ENCODE measurements at regions not wholly inside any gene's neighbourhood (a gene's known extent, or its start where the extent isn't known, plus 50 kb on each side); places are given as distances from the start of the nearest gene placed in this dataset.

- dilution Hi-C loops (cut with MboI; ENCODE audit: extremely low pct_ligation_motif_present, low sequenced_read_pairs) = no loop called here
- no peak overlapping the region for H3K9ac ChIP-seq (ENCODE audit: control insufficient read depth, extremely low read depth, insufficient read depth, low read length)
Measured at GRCh38 chr9:1522219-1522767, 472.1 kb downstream of the DMRT2 start.

DNA sequence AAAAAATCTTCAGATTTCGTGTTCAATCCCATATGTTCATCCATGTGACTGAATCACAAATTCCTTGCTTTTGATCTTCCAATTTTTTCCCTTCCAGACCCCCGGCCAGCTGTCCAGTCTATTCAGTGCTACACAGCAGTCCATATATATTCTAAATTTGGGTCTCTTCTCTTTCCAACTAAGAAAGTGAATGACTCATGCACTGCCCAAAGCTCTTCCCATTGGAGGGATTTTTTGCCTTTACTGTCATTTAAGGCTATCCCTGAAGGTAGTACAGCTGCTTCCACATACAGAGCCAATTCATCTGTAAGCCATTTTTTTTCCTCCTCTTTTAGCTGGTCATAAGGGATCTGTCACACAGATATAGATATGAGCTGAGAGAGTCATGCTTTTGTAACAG is 478.3 kb downstream of the DMRT2 start:
- Histone ChIP-seq H3K9ac (ENCODE audit: control insufficient read depth, extremely low read depth, insufficient read depth, low read length) (no peak overlapping the region), H3K27me3 (ENCODE audit: control insufficient read depth, extremely low read depth, insufficient read depth, low read length) (no peaks in the 10 kb centered on the region), H3K36me3 (ENCODE audit: control insufficient read depth in 2 of 2, extremely low read depth in 1 of 2, insufficient read depth in 2 of 2, low read length in 2 of 2) (no peaks in the 10 kb centered on the region), H3K4me2 (ENCODE audit: control insufficient read depth, extremely low read depth, insufficient read depth, low read depth, low read length) (no peak overlapping the region), H3K4me3 (ENCODE audit: control insufficient read depth in 2 of 3, extremely low read depth in 1 of 3, insufficient read depth in 2 of 3, low read depth in 1 of 3, low read length in 3 of 3) (no peak overlapping the region), H2AFZ (ENCODE audit: control insufficient read depth, low read length) (no peak overlapping the region), H3K4me1 (ENCODE audit: control insufficient read depth, extremely low read depth, insufficient read depth, low read length) (no peaks in the 10 kb centered on the region), H3K27ac (ENCODE audit: control insufficient read depth, insufficient read depth, low read length) (no peak overlapping the region), H3K9me3 (ENCODE audit: control insufficient read depth, low read depth, low read length) (no peaks in the 10 kb centered on the region), H3K79me2 (ENCODE audit: control insufficient read depth, insufficient read depth, low read length) (no peaks in the 10 kb centered on the region), H4K20me1 (ENCODE audit: control insufficient read depth, extremely low read depth, insufficient read depth, low read length) (no peaks in the 10 kb centered on the region), H3K9me1 (ENCODE audit: control insufficient read depth, extremely low read depth, insufficient read depth, low read length) (no peaks in the 10 kb centered on the region)
- dilution Hi-C loops (cut with MboI; ENCODE audit: extremely low pct_ligation_motif_present, low sequenced_read_pairs) = no loop called here
- FAIRE-seq = no peak
- TF ChIP-seq CTCF (optimal IDR thresholded peaks at IDR 0.05 in 1 of 3, IDR thresholded peaks at IDR 0.05 in 1 of 3, conservative IDR thresholded peaks at IDR 0.05 in 1 of 3; ENCODE audit: extremely low read depth in 1 of 3, insufficient read depth in 2 of 3, low read length in 3 of 3) (no peak), EZH2 (IDR thresholded peaks at IDR 0.05; ENCODE audit: low read length) (no peak)
- DNase-seq (ENCODE audit: low read depth, low spot score) = no peak

More at GRCh38 chr9:1522219-1522767, 472.1 kb downstream of the DMRT2 start:
- Histone ChIP-seq H3K4me2 (ENCODE audit: control insufficient read depth, extremely low read depth, insufficient read depth, low read depth, low read length) (no peak overlapping the region), H3K79me2 (ENCODE audit: control insufficient read depth, insufficient read depth, low read length) (no peaks in the 10 kb centered on the region), H2AFZ (ENCODE audit: control insufficient read depth, low read length) (no peak overlapping the region), H3K9me3 (ENCODE audit: control insufficient read depth, low read depth, low read length) (no peaks in the 10 kb centered on the region), H3K36me3 (ENCODE audit: control insufficient read depth in 2 of 2, extremely low read depth in 1 of 2, insufficient read depth in 2 of 2, low read length in 2 of 2) (no peaks in the 10 kb centered on the region), H3K4me3 (ENCODE audit: control insufficient read depth in 2 of 3, extremely low read depth in 1 of 3, insufficient read depth in 2 of 3, low read depth in 1 of 3, low read length in 3 of 3) (no peak overlapping the region), H3K9me1 (ENCODE audit: control insufficient read depth, extremely low read depth, insufficient read depth, low read length) (no peaks in the 10 kb centered on the region), H3K27ac (ENCODE audit: control insufficient read depth, insufficient read depth, low read length) (no peak overlapping the region), H3K27me3 (ENCODE audit: control insufficient read depth, extremely low read depth, insufficient read depth, low read length) (no peaks in the 10 kb centered on the region), H3K4me1 (ENCODE audit: control insufficient read depth, extremely low read depth, insufficient read depth, low read length) (no peaks in the 10 kb centered on the region), H4K20me1 (ENCODE audit: control insufficient read depth, extremely low read depth, insufficient read depth, low read length) (no peaks in the 10 kb centered on the region)
- no peak for TF ChIP-seq EZH2 (IDR thresholded peaks at IDR 0.05; ENCODE audit: low read length)
- DNase-seq (ENCODE audit: low read depth, low spot score) (no peak), FAIRE-seq (no peak)

GRCh38 chr9:1530696-1531095 is 480.5 kb downstream of the DMRT2 start:
- TF ChIP-seq CTCF (optimal IDR thresholded peaks at IDR 0.05 in 1 of 3, IDR thresholded peaks at IDR 0.05 in 1 of 3, conservative IDR thresholded peaks at IDR 0.05 in 1 of 3; ENCODE audit: extremely low read depth in 1 of 3, insufficient read depth in 2 of 3, low read length in 3 of 3) = no peak
- TF ChIP-seq EZH2 (IDR thresholded peaks at IDR 0.05; ENCODE audit: low read length) = no peak
- H4K20me1 ChIP-seq (ENCODE audit: control insufficient read depth, extremely low read depth, insufficient read depth, low read length) = no peaks in the 10 kb centered on the region
- no peak overlapping the region for H2AFZ ChIP-seq (ENCODE audit: control insufficient read depth, low read length)
- DNase-seq (ENCODE audit: low read depth, low spot score) (no peak), FAIRE-seq (no peak)
- no peaks in the 10 kb centered on the region for H3K4me1 ChIP-seq (ENCODE audit: control insufficient read depth, extremely low read depth, insufficient read depth, low read length)
- H3K79me2 ChIP-seq (ENCODE audit: control insufficient read depth, insufficient read depth, low read length) = no peaks in the 10 kb centered on the region
- no peak overlapping the region for H3K4me3 ChIP-seq (ENCODE audit: control insufficient read depth in 2 of 3, extremely low read depth in 1 of 3, insufficient read depth in 2 of 3, low read depth in 1 of 3, low read length in 3 of 3)
- H3K9me1 ChIP-seq (ENCODE audit: control insufficient read depth, extremely low read depth, insufficient read depth, low read length) = no peaks in the 10 kb centered on the region
- H3K9ac ChIP-seq (ENCODE audit: control insufficient read depth, extremely low read depth, insufficient read depth, low read length) = no peak overlapping the region
- dilution Hi-C loops (cut with MboI; ENCODE audit: extremely low pct_ligation_motif_present, low sequenced_read_pairs) = no loop called here
- H3K4me2 ChIP-seq (ENCODE audit: control insufficient read depth, extremely low read depth, insufficient read depth, low read depth, low read length) = no peak overlapping the region
- H3K27me3 ChIP-seq (ENCODE audit: control insufficient read depth, extremely low read depth, insufficient read depth, low read length) = no peaks in the 10 kb centered on the region
- H3K27ac ChIP-seq (ENCODE audit: control insufficient read depth, insufficient read depth, low read length) = no peak overlapping the region
- no peaks in the 10 kb centered on the region for H3K36me3 ChIP-seq (ENCODE audit: control insufficient read depth in 2 of 2, extremely low read depth in 1 of 2, insufficient read depth in 2 of 2, low read length in 2 of 2)
- no peaks in the 10 kb centered on the region for H3K9me3 ChIP-seq (ENCODE audit: control insufficient read depth, low read depth, low read length)
